ENCODE measurements at regions not wholly inside any gene's neighbourhood (a gene's known extent, or its start where the extent isn't known, plus 50 kb on each side); places are given as distances from the start of the nearest gene placed in this dataset.

DNA sequence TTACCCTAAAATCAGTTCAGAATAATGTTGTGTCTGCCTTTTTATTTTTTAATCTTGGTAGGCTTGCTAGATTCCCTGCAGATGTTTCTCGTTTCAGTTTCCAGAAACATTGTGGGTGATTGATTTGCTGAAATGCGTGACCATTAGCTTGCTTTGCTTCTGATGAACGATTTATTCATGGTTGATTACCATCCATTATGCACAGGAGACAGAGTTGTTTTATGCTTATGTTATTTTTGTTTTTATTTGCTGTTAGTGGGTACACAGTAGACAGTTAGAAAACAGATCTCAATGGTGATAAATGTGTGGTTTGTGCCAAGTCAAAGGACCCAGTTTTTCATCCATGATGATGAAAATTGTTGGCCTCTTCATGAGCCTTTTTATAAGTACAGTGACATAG lies 455.6 kb upstream of the BOD1L1 start:
- H3K27ac ChIP-seq = no peak overlapping the region
- no peak for TF ChIP-seq POLR2AphosphoS5 (IDR thresholded peaks at IDR 0.05; ENCODE audit: insufficient read depth in 1 of 2, low read depth in 1 of 2)
- TF ChIP-seq POLR2A (IDR thresholded peaks at IDR 0.05) = no peak
- TF ChIP-seq, protein P1, sequence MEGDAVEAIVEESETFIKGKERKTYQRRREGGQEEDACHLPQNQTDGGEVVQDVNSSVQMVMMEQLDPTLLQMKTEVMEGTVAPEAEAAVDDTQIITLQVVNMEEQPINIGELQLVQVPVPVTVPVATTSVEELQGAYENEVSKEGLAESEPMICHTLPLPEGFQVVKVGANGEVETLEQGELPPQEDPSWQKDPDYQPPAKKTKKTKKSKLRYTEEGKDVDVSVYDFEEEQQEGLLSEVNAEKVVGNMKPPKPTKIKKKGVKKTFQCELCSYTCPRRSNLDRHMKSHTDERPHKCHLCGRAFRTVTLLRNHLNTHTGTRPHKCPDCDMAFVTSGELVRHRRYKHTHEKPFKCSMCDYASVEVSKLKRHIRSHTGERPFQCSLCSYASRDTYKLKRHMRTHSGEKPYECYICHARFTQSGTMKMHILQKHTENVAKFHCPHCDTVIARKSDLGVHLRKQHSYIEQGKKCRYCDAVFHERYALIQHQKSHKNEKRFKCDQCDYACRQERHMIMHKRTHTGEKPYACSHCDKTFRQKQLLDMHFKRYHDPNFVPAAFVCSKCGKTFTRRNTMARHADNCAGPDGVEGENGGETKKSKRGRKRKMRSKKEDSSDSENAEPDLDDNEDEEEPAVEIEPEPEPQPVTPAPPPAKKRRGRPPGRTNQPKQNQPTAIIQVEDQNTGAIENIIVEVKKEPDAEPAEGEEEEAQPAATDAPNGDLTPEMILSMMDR (IDR thresholded peaks at IDR 0.05) = no peak
- no peak overlapping the region for H3K4me3 ChIP-seq
- no peaks in the 10 kb centered on the region for H3K9me3 ChIP-seq
- H3K27me3 ChIP-seq = no peaks in the 10 kb centered on the region
- DNase-seq (ENCODE audit: extremely low spot score in 2 of 2) = no peak
- intact Hi-C loops (cut with DNase I) = no loop called here
- H3K4me1 ChIP-seq = no peaks in the 10 kb centered on the region
- H3K36me3 ChIP-seq = no peaks in the 10 kb centered on the region

DNA sequence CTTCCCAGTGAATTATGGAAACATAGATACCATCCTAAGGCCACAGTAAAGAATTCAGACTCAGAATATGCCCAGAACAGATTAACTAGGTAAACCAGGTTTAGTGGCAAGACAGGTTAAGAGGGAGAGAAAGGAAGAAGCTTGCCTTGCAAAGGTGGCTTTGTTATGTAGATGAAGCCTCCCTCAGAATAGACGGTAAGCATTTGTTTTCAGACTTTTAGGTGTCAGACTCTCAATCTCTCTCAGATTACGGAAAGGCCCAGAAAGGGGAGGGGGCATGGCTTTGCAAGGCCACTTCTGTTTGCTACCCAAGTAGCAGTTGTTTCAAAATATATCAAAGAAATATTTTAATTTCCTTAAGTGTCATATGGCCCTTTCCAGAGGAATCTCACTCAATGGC lies 457.1 kb upstream of the BOD1L1 start:
- Histone ChIP-seq H3K4me1 (no peaks in the 10 kb centered on the region), H3K27ac (no peak overlapping the region), H3K4me3 (no peak overlapping the region), H3K9me3 (no peaks in the 10 kb centered on the region), H3K36me3 (no peaks in the 10 kb centered on the region), H3K27me3 (no peaks in the 10 kb centered on the region)
- DNase-seq (ENCODE audit: extremely low spot score in 2 of 2) = no peak
- TF ChIP-seq POLR2A (IDR thresholded peaks at IDR 0.05) (no peak), POLR2AphosphoS5 (IDR thresholded peaks at IDR 0.05; ENCODE audit: insufficient read depth in 1 of 2, low read depth in 1 of 2) (no peak)
- TF ChIP-seq, protein P1 (IDR thresholded peaks at IDR 0.05) = no peak
- intact Hi-C loops (cut with DNase I) = no loop called here

DNA sequence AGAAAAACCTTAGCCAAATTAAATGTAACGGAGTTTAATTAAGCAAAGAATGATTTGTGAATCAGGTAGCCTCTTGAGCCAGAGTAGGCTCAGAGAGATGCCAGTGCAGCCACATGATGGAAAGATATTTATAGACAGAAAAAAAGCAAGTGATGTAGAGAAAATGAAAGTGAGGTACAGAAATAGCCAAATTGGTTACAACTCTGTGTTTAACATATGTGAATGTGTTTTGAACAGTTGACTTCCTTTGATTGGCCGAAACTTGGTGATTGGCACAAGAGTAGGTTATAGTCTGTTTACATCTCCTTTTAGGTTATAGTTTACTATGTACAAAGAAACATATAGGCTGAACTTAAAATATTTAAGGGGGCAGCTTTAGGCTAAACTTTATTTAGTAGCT lies 459.9 kb upstream of the BOD1L1 start:
- H3K4me1 ChIP-seq = no peaks in the 10 kb centered on the region
- H3K4me3 ChIP-seq = no peak overlapping the region
- H3K27me3 ChIP-seq = no peaks in the 10 kb centered on the region
- no peak for DNase-seq (ENCODE audit: extremely low spot score in 2 of 2)
- TF ChIP-seq POLR2A (IDR thresholded peaks at IDR 0.05) (no peak), POLR2AphosphoS5 (IDR thresholded peaks at IDR 0.05; ENCODE audit: insufficient read depth in 1 of 2, low read depth in 1 of 2) (no peak)
- TF ChIP-seq, protein P1 (IDR thresholded peaks at IDR 0.05) = no peak
- H3K27ac ChIP-seq = no peak overlapping the region
- H3K36me3 ChIP-seq = no peaks in the 10 kb centered on the region
- no peaks in the 10 kb centered on the region for H3K9me3 ChIP-seq
- intact Hi-C loops (cut with DNase I) = no loop called here

DNA sequence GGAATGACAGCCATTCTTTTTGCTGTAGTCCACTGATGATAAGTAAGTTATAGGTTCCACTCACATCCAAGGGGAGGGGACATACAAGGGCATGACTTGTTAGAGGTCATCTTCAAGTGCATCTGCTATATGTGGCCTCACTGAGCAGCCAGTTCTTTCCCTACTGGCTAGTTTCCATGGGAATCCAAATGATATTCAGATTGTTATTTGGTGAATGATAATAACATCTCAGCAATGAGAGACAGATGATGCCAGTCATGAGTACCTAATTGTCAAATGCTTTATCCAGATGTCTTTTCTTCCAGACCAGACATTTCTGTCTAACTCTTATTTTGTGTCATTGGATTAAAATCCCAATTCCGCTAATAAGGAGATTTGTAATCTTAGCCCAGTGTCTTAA lies 460.4 kb upstream of the BOD1L1 start:
- no peak for DNase-seq (ENCODE audit: extremely low spot score in 2 of 2)
- no peaks in the 10 kb centered on the region for H3K36me3 ChIP-seq
- no peak overlapping the region for H3K4me3 ChIP-seq

DNA sequence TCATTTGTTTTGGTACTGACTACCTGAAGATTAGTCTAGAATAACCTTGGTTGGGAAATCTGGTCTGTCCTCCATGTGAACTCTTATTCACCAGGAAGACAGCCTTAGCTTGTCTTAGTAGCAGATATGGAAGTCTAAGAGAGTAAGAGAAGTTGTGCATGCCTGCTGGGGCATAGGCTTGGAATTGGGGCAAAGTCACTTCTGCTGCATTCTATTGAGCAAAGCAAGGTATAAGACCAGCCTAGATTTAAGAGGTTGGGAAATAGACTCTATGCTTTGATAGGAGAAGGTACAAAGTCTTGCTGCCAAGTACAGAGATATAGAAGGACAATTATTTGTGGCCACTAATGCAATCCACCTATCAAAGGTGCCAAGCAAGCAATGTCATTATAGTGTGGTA lies 464.0 kb upstream of the BOD1L1 start:
- TF ChIP-seq, protein P1 (IDR thresholded peaks at IDR 0.05) = no peak
- TF ChIP-seq POLR2A (IDR thresholded peaks at IDR 0.05) (no peak), POLR2AphosphoS5 (IDR thresholded peaks at IDR 0.05; ENCODE audit: insufficient read depth in 1 of 2, low read depth in 1 of 2) (no peak)
- Histone ChIP-seq H3K36me3 (no peaks in the 10 kb centered on the region), H3K9me3 (no peaks in the 10 kb centered on the region), H3K4me1 (no peaks in the 10 kb centered on the region), H3K4me3 (no peak overlapping the region), H3K27ac (no peak overlapping the region), H3K27me3 (no peaks in the 10 kb centered on the region)
- no peak for DNase-seq (ENCODE audit: extremely low spot score in 2 of 2)
- intact Hi-C loops (cut with DNase I) = no loop called here

More for the DNA sequence above, 460.4 kb upstream of the BOD1L1 start:
- intact Hi-C loops (cut with DNase I) = no loop called here
- Histone ChIP-seq H3K4me1 (no peaks in the 10 kb centered on the region), H3K27ac (no peak overlapping the region), H3K9me3 (no peaks in the 10 kb centered on the region), H3K27me3 (no peaks in the 10 kb centered on the region)
- TF ChIP-seq POLR2A (IDR thresholded peaks at IDR 0.05) (no peak), POLR2AphosphoS5 (IDR thresholded peaks at IDR 0.05; ENCODE audit: insufficient read depth in 1 of 2, low read depth in 1 of 2) (no peak)
- TF ChIP-seq, protein P1 (IDR thresholded peaks at IDR 0.05) = no peak

Measured in vagina (tissue), 2 donors.